Bone marrow (tissue), 2 donors: ENCODE measurements at regions not wholly inside any gene's neighbourhood (a gene's known extent, or its start where the extent isn't known, plus 50 kb on each side); places are given as distances from the start of the nearest gene placed in this dataset.
A peak's percentile ranks its signal among the peaks of the same experiment; 100 is the strongest.
"Not testable (repeated sequence)": the region's sequence is repeated elsewhere in the genome, so short reads cannot be mapped to it uniquely, and the experiment has no call there.

Source experiments
- DNase-seq, 2 donors: peaks; one replicate each; lab custom pipeline; 2025; lab: John Stamatoyannopoulos, UW

GRCh38 chr4:141346144-141346543, 125.4 kb downstream of the ZNF330 start:
- DNase-seq = no peak

- no peak for DNase-seq
Observed at GRCh38 chr4:141347684-141348083, 127.0 kb downstream of the ZNF330 start.

- no peak for DNase-seq
Observed at GRCh38 chr4:141348125-141348524, 127.4 kb downstream of the ZNF330 start.

GRCh38 chr4:141348573-141348972, 127.9 kb downstream of the ZNF330 start:
- DNase-seq = no peak

- DNase-seq = no peak
Observed at GRCh38 chr4:141349236-141349635, 128.5 kb downstream of the ZNF330 start.

GRCh38 chr4:141350122-141350905, 129.6 kb downstream of the ZNF330 start:
- no peak for DNase-seq

- no peak for DNase-seq
Observed at GRCh38 chr4:141352331-141352730, 131.6 kb downstream of the ZNF330 start.

GRCh38 chr4:141352909-141353525, 132.3 kb downstream of the ZNF330 start:
- DNase-seq = peak in 1 of 2 donors; percentile 17

- no peak for DNase-seq
Observed at GRCh38 chr4:141356321-141356962, 135.7 kb downstream of the ZNF330 start.

- DNase-seq = no peak
Observed at GRCh38 chr4:141356963-141357335, 136.3 kb downstream of the ZNF330 start.

- DNase-seq = not testable (repeated sequence)
Observed at GRCh38 chr4:141368241-141368640, 147.5 kb downstream of the ZNF330 start.

- no peak for DNase-seq
Observed at GRCh38 chr4:141371206-141371605, 150.5 kb downstream of the ZNF330 start.

- no peak for DNase-seq
Observed at GRCh38 chr4:141375855-141376254, 155.2 kb downstream of the ZNF330 start.

- no peak for DNase-seq
Observed at GRCh38 chr4:141376769-141377168, 156.1 kb downstream of the ZNF330 start.

- DNase-seq = no peak
Observed at GRCh38 chr4:141387299-141387698, 166.6 kb downstream of the ZNF330 start.

GRCh38 chr4:141388481-141388880, 167.8 kb downstream of the ZNF330 start:
- DNase-seq = no peak

- no peak for DNase-seq
Observed at GRCh38 chr4:141389649-141390048, 169.0 kb downstream of the ZNF330 start.

GRCh38 chr4:141390571-141390970, 169.9 kb downstream of the ZNF330 start:
- no peak for DNase-seq

- DNase-seq = no peak
Observed at GRCh38 chr4:141391293-141391692, 170.6 kb downstream of the ZNF330 start.

GRCh38 chr4:141391771-141392170, 171.1 kb downstream of the ZNF330 start:
- no peak for DNase-seq

- DNase-seq = no peak
Observed at GRCh38 chr4:141395246-141395830, 174.6 kb downstream of the ZNF330 start.

- DNase-seq = no peak
Observed at GRCh38 chr4:141395919-141396318, 175.2 kb downstream of the ZNF330 start.

GRCh38 chr4:141402712-141403111, 182.0 kb downstream of the ZNF330 start:
- DNase-seq = no peak
